TTC549 (cell line): ENCODE measurements at regions not wholly inside any gene's neighbourhood (a gene's known extent, or its start where the extent isn't known, plus 50 kb on each side); places are given as distances from the start of the nearest gene placed in this dataset.
"Not testable (repeated sequence)": the region's sequence is repeated elsewhere in the genome, so short reads cannot be mapped to it uniquely, and the experiment has no call there.

Experiments
- FAIRE-seq: peaks from 2 replicates; lab custom pipeline; 2012; peaks lifted over from hg19 to GRCh38; lab: Jason Lieb, UNC

DNA sequence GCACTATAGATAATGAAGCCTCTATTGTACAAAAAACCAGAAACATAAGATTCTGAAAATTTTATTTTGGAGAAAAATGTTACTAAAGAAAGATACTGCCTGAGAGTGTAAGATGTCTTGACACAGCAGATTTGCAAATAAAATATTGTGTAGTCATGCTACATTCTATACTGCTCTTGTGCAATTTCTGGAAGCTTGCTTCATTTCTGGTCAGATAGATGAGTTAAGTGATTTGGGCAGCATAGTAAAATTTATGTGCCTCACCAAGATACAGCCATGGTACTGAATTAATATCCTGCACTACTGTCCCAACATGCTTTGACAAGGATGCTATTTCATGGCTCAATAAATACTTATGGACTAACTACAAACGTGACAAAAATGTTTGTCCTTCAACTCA is 55.1 kb upstream of the STARD13 start:
- no peak for FAIRE-seq

- FAIRE-seq: no peak
Observed at GRCh38 chr13:33341861-33342452, 56.4 kb upstream of the STARD13 start.

DNA sequence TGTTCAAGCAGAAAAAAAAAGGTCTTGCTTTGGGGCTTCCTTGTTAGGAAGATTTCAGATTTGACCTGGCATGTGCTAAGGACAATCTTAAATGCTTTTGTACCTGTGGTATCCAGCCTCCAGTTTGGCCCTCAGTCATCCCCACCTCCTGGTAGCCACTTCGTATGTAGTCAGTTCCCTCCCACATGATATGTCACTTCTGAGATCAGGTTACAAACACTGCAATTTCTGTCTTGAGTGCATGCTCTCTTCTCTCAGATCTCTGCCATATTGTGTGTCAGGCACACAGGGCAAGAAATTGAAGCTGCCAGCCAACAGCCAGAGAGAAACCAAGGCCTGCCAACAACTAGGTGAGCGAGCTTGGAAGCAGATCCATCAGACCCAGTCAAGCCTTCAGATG is 60.3 kb upstream of the STARD13 start:
- no peak for FAIRE-seq

- no peak for FAIRE-seq
Observed at GRCh38 chr13:33347861-33348260, 62.3 kb upstream of the STARD13 start.

GRCh38 chr13:33348366-33348765 is 62.8 kb upstream of the STARD13 start:
- no peak for FAIRE-seq

DNA sequence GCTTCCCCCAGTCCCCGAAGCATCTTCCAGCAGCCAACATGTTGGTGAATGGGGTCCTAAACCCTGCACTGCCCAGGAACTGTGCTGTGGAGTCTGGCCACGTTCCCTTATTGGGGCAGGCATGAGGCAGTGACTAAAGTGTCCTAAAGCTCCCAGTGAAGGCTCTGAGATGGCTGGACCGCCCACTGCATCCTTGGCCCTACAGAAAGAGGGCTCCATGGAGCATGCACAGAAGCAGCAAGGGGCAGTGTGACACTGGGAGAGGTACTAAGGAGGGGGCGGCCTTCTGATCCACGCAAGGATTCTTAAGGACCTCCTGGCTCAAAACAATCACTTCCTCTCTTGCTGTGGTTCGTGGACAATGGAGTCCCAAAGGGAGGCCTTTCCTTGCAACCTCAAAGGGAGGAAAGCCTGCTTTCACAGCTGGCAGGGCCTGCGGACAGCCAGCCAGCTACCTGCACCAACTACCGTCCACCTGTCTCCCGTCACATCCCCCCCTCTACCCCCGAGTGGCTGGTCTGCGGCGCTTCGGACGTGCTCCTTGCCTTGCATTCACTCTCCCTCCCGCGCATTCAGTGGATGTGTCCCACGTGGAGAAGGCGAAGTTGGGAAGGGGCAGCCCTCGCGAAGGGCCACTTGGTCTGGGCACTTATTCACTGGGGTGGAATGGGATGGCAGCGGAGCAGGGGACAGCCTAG is 63.9 kb upstream of the STARD13 start:
- no peak for FAIRE-seq

DNA sequence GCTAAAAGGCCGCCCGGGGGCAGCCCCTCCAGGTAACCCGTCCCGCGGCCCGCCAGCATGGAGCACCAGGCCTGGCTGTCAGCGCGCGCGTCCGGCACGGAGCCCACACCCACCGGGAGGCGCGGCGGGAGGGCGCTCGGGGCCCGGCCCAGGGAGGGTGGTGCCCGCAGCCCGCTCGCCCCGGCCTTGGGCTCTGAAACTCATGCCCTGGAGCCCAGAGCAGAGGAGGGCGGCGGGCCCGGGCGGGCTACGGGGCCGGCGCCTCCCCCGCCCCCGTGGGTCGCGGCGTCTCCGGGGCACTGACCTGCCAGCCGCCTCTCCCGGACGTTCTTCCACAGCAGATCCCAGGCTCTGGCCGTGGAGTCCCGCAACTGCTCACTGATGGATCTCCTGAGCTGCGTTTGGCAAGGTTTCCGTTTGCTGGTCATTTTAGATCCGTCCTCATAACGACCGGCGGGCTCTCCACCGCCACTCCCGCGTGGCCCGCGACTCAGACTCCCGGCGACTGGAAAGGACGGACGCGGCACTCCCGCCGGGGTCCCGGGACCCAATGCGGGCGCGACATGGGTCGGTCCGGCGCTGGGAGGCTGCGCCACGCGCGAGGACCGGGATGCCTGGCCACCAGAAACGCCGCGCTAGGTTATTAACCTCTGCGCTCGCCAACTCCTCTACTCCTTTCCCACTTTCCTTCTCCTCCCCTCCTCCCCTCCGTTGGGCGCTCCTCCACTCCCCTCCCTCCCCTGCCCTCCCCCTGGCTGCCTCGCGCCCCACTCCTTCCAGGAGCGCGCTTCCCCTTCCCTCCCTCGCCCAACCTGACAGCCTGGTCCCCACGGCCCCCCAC is 64.7 kb upstream of the STARD13 start:
- no peak for FAIRE-seq

- FAIRE-seq: no peak
Observed at GRCh38 chr13:33351319-33351718, 65.8 kb upstream of the STARD13 start.

GRCh38 chr13:33352041-33352440 is 66.5 kb upstream of the STARD13 start:
- no peak for FAIRE-seq

GRCh38 chr13:33352526-33352925 is 67.0 kb upstream of the STARD13 start:
- FAIRE-seq: no peak

DNA sequence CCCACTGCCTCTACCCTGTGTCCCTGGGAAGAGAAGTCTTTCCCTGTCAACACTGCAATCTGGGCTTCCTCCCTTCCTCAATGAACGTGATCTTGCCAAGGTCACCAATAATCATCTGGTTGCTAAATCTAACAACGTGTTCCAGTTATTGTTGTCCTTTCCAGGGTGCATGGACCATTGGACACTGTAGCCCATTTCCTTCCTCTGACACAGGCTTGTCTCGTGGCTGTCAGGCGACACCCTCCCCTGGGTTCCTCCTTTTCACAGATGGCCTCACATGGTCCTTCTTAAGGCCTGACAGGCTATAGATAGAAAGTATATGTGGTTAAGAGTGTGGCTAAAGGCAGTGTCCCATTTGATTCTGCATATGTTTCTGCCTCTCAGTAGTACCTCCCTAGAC is 67.7 kb upstream of the STARD13 start:
- no peak for FAIRE-seq

- FAIRE-seq: no peak
Observed at GRCh38 chr13:33353646-33354045, 68.1 kb upstream of the STARD13 start.

DNA sequence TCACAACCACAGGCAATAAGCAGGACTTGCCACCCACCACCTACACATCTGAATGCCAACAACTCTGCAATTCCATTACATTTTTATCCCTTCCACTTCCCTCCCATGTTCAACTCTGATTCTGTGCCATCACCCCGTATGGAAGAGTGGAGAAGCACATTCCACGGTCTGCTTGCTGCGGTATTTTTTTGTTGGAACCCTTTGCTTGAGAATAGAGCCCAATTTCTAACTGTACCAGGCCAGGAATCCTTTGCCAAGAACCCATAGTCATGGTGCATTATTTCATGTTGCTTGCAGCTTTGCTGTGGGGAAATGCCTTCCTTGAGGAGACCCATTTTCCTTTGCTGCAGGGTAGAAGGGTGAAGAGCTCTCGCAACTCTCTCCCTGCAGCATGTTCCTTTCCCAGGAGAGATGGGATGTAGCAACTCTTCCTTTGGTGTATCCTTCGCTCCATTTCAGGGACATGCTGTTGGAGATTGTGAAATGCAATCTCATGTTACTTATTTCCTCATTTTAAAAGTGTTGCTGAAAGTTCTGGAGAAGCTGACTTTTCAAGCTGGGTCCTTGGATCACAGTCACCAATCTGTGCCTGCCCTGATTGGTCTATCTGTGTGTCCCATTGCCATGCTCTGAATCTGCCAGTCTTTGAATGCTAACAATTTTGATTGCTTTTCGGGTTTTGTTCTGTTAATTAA is 69.8 kb upstream of the STARD13 start:
- no peak for FAIRE-seq

GRCh38 chr13:33358076-33358475 is 72.5 kb upstream of the STARD13 start:
- FAIRE-seq: not testable (repeated sequence)

- no peak for FAIRE-seq
Observed at GRCh38 chr13:33362986-33363727, 77.6 kb upstream of the STARD13 start.

DNA sequence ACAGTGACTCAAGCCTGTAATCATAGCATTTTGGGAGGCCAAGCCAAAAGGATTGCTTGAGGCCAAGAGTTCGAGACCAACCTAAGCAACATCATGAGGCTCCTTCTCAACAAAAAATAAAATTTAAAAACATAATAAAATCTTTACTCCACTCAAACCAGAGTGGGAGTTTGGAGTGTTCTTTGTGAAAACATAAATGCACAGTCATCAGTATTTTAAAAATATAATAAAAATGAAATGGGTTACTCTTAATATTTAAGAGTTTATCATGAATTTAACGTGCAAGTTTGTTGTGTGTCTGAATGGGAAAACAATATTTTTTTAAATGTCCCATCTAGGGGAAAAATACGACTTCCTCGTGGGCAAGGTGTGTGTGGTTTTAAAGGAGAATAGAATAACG is 78.6 kb upstream of the STARD13 start:
- FAIRE-seq: no peak

- no peak for FAIRE-seq
Observed at GRCh38 chr13:33366469-33367062, 81.0 kb upstream of the STARD13 start.

- no peak for FAIRE-seq
Observed at GRCh38 chr13:33367171-33367895, 81.8 kb upstream of the STARD13 start.

DNA sequence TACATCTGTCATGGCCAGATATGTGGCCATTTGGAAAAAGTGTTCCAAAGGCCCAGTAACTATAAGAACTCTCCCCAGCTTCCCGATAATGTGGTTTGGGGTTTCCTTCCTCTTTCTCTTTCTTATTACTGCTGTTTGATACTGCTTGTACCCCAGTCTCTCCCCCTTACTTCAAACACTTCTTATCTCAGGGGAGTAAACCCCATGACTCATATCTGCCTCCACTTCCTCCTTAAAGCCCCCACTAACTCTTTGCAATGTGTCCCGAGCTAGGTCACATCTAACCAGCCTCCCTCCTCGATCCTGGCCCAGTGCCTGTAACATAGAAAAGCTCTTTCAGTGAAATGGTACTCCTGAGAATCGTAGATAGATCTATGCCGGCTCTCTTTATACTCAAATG is 82.4 kb upstream of the STARD13 start:
- no peak for FAIRE-seq

DNA sequence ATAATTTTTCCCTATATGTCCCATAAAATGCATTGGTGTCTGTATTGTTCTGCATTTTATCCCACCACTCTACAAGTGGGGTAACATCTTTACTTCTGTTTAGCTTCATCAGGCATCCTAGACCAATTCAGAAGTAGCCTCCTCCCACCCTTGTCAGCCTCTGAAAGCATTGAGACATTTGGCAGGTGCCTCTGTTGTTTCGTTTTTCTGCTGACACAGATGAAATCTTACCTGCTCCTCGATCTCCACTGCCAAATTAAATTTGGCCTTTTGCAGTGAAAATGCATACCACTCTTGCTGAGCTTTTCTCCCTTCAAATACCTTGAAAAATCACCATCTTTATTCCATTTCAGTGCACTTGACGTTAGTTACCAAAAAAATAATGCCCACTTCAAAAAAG is 83.5 kb upstream of the STARD13 start:
- no peak for FAIRE-seq
